ES-I3 (cell line): ENCODE measurements at regions not wholly inside any gene's neighbourhood (a gene's known extent, or its start where the extent isn't known, plus 50 kb on each side); places are given as distances from the start of the nearest gene placed in this dataset.
"Not testable (repeated sequence)": the region's sequence is repeated elsewhere in the genome, so short reads cannot be mapped to it uniquely, and the experiment has no call there.

Experiments
- H3K36me3 ChIP-seq: 2 replicates; pipeline ENCODE4 v1.6.1; 2013; ENCODE audit warnings: mild to moderate bottlenecking, low read length, control low read depth, moderate library complexity; ENCODE audit not compliant: insufficient read depth
- H3K4me1 ChIP-seq: 2 replicates; pipeline ENCODE4 v1.6.1; 2013; ENCODE audit warnings: mild to moderate bottlenecking, control low read depth, low read length; ENCODE audit not compliant: insufficient read depth
- H3K9ac ChIP-seq: 2 replicates; pipeline ENCODE4 v1.6.1; 2013; ENCODE audit warnings: low read depth, mild to moderate bottlenecking, low read length, moderate library complexity
- H3K9me3 ChIP-seq: 2 replicates; pipeline ENCODE4 v1.6.1; 2013; ENCODE audit warnings: mild to moderate bottlenecking, low read length, moderate library complexity; ENCODE audit not compliant: control insufficient read depth, insufficient read depth

DNA sequence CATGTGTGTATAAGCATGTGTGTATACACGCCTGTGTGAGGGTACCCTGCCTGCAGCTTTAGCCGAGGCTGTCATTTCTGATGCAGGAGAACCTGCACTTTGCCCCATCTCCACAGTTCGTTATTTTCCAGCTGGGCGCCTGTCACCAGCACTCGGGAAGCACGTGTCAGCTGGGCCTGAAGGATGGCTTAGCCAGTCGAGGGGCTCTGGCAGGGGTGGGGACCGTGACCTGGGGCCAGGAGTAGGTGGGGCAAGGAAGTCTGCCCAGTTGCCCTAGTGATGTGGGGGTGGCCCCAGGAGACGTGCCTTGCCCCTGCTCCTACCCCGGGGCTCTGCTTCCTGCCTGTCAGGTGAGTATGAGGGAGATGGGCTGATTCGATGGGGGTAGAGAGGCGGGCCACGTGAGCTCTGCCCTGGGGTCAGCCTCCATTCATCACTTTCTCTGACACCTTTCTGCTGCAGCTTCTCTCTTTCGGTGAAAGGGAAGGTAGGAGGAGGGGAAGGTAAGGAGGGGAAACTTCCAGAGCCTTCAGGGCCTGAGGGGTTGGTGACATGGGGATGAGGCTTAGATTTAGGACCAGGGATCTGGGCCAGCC is 130.6 kb upstream of the SKOR2 start:
- Histone ChIP-seq H3K36me3 (no peaks in the 10 kb centered on the region), H3K4me1 (no peaks in the 10 kb centered on the region), H3K9me3 (no peaks in the 10 kb centered on the region), H3K9ac (no peak overlapping the region)

DNA sequence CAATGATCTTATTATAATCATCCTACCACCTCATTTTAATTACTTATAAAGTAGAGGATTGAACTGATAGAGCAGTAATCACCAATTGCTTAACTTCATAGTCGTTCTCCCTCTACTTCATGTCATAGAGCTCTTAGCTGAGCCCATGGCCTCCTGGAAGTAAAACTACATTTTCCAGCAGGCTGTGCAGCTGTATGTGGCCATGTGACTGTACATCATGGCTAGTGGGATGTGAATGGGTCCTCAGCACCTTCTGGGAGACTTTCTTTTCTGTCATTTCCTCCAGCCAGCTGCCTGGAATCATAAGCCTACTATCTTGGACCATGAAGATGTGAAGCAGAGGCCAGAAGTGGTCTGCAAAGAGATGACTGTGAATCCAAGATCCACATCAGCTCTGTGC is 128.7 kb upstream of the SKOR2 start:
- Histone ChIP-seq H3K9ac (no peak overlapping the region), H3K4me1 (no peaks in the 10 kb centered on the region), H3K36me3 (no peaks in the 10 kb centered on the region), H3K9me3 (no peaks in the 10 kb centered on the region)

DNA sequence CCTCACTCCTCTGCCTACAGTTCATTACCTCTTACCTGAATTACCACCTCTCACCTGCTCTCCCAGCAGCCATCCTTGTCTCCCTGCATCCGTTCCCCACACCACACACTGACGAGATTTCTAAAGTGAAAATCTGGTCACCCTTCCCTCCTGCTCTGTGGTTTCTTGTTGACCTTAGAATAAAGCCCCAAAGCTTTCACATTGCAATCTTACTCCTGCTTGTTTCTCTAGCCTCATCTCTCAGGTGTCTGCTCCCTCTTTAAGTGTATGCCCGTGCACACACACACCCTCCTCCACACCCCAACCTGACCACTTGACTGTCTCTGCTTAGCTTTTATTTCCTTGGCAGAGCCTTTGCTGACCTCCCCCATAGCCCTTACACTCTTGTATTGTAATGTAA is 122.0 kb upstream of the SKOR2 start:
- H3K36me3 ChIP-seq, result no peaks in the 10 kb centered on the region
- H3K9ac ChIP-seq, result no peak overlapping the region
- H3K9me3 ChIP-seq, result no peaks in the 10 kb centered on the region; the same call in 1 of the 2 replicates
- no peaks in the 10 kb centered on the region for H3K4me1 ChIP-seq

DNA sequence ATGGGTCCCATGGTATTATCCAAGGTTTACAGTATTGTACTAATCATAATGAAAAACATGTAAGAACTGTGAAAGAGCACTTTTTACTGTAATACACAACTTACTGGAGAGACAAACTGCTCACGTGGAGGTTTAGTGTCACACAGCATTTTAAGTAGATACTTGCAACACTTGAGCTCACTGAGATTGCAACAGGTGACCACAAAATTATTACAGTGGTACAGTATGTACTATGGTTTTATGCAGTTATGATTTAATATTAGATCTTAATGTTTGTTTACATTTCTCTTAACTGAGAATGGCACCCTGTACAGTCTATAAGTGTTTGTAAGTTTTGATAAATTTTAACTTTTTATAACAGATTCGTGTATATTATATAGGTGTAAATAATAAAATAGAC is 118.6 kb upstream of the SKOR2 start:
- Histone ChIP-seq H3K36me3 (no peaks in the 10 kb centered on the region), H3K9me3 (no peaks in the 10 kb centered on the region; the same call in 1 of the 2 replicates), H3K4me1 (no peaks in the 10 kb centered on the region), H3K9ac (no peak overlapping the region)

DNA sequence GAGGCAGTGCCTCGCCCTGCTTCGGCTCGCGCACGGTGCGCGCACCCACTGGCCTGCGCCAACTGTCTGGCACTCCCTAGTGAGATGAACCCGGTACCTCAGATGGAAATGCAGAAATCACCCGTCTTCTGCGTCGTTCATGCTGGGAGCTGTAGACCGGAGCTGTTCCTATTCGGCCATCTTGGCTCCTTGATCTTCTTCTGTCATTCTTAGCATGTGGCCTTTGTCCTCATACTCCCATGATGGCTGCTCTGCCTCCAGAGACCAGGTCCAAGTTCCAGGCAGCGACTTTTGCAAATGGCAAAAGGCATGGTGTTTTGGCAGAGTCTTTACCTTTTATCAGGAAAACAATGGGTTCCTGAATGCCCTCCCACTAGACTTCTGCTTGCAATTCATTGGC is 102.6 kb upstream of the SKOR2 start:
- H3K9me3 ChIP-seq, H3K4me1 ChIP-seq, H3K9ac ChIP-seq, H3K36me3 ChIP-seq: not testable (repeated sequence)

DNA sequence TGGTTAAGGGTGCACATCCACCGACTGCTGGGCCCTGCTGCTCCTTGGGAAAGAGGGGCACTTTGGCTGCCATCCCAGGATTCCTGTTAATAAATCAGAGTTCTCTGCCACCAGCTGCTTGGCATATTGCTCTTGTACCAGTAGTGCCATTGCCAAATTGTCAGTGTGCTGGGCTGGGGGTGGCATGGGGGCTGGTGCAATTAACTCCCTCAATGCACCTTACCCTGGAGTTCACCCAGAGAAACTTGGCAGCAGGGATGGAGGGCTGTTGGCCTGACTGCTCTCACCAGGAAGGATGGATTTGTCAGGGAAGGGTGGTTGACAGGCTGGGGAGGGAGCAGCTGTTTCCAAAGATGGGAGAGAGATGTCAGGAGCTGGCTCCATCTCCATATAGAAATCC is 94.6 kb upstream of the SKOR2 start:
- Histone ChIP-seq H3K4me1 (no peaks in the 10 kb centered on the region), H3K9me3 (no peaks in the 10 kb centered on the region), H3K9ac (no peak overlapping the region), H3K36me3 (no peaks in the 10 kb centered on the region)

DNA sequence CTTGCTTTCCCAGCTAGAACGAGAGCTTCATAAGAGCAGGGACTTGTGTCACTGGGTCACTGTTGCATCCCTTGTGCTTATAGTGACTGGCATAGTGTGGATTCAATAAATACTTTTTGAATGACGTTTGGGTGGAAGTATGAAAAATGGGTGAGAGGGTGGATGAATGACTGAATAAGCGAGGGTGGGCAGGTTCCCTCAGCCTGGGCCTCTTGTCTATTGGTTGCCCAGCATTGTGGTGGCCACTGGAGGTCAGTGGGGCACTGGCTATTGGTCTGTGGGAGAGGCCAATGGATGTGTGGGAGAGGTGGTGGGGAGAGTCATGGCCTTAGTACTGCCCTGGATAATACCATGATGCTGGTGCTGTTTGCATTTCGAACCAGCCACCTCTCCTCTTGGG is 93.8 kb upstream of the SKOR2 start:
- Histone ChIP-seq H3K9me3 (no peaks in the 10 kb centered on the region), H3K36me3 (no peaks in the 10 kb centered on the region), H3K9ac (no peak overlapping the region), H3K4me1 (no peaks in the 10 kb centered on the region)

DNA sequence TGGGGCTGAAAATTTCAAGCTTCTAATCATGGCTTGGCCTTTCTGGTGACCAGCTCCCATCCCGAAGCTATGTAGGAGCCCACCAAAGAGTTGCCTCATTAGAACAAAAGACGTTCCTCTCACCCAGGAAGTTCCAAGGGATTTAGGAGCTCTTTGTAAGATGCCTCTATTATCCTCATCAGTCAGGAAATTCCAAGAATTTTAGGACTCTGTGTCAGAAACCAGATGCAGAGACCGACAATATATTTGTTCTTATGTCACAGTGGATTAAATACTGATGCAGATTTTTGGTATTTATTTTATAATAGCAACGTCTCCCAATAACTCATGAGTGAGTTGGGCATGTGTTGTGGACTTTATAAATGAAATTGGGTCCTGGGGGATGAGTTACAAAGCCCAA is 91.8 kb upstream of the SKOR2 start:
- no peaks in the 10 kb centered on the region for H3K36me3 ChIP-seq
- H3K9ac ChIP-seq, result no peak overlapping the region
- no peaks in the 10 kb centered on the region for H3K4me1 ChIP-seq
- no peaks in the 10 kb centered on the region for H3K9me3 ChIP-seq

DNA sequence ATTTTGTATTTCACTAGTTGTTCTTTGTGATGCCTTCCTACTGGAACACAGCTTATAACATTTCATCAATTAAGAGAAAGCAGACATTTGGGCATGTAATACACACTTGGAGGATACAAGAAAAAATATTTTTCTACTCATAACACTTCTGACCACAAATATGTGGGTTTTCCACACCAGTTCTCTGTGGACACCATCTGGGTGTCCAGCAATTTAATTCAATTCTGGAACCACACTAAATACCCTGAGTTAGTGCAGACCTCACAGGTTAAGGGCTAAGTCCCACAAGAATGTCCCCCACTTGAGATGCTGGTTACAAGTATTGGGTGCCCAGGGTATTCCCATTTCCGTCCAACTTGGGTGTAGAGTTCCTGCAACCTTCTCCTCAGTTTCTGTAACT is 91.1 kb upstream of the SKOR2 start:
- Histone ChIP-seq H3K4me1 (no peaks in the 10 kb centered on the region), H3K9ac (no peak overlapping the region), H3K36me3 (no peaks in the 10 kb centered on the region), H3K9me3 (no peaks in the 10 kb centered on the region)

DNA sequence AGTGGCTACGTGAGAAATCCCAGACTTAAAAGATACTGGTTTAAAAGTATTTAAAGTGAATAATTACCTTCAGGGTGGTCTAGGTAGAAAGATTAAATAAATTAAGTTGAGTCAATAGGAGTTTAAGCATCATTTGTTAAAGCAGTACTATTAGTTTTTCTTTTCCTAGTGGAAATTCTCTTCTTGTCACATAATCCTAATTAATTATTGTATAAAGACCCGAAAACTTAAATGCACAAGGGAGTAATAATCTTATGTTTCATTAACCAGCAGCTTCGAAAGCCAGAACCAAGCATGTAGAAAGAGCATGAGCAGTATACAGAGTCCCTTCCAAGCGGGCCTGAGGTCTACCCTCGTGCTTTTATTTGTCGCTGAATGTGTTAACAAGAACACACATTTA is 90.2 kb upstream of the SKOR2 start:
- H3K9ac ChIP-seq, result no peak overlapping the region
- H3K36me3 ChIP-seq, result no peaks in the 10 kb centered on the region
- no peaks in the 10 kb centered on the region for H3K9me3 ChIP-seq
- no peaks in the 10 kb centered on the region for H3K4me1 ChIP-seq

DNA sequence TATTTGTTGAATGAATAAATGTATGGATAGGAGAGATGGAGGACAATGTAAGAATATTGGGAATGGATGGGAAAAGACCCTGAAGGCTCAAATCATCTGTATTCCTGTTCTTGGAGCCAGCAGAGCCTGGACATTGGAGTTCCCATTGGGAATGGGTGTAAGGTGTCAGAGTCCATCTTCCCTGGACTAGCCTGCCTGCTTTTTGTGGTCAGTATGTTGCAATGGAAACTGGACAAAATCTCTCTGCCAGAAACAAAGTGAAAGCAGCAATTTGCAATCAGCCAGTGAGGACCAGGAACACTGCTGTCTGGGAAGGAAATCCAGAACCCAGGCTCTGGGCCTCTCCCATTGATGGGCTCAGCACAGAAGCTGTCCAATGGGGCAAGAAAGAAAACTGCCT is 83.5 kb upstream of the SKOR2 start:
- H3K9me3 ChIP-seq, result no peaks in the 10 kb centered on the region
- no peaks in the 10 kb centered on the region for H3K36me3 ChIP-seq
- H3K4me1 ChIP-seq, result no peaks in the 10 kb centered on the region
- no peak overlapping the region for H3K9ac ChIP-seq

DNA sequence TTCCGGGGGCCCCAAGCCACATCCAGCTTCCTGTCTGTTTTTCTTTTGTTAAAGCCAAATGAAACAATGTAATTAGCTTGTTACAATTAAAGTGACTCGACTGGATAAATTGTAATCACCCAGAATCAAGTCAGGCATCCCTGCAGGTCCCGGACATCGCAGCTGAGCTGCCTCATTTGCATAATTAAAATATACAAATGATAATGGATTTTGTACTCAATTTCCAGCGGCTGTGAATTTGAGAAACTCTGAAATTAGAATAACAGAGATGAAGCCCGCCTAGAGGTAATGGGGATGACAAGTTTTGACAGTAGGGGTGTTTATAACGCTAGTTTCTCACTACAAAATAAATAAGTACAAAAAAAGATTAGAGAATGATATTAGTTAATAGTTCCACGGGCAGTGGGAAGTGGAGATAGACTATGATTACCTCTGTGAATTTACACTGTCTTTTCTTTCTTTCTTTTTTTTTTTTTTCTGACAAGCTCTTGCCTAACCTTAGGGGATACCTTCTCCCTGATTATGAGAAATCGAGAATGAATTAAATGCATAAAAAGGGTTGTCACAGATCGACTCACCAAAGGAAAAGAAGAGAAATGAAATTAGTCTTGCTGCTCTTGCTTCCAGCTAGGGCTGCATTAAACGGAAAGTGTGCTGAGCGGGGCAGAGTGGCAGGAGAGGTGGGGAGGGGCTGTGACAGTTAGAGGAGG is 82.6 kb upstream of the SKOR2 start:
- Histone ChIP-seq H3K4me1 (no peaks in the 10 kb centered on the region), H3K36me3 (no peaks in the 10 kb centered on the region), H3K9ac (no peak overlapping the region), H3K9me3 (no peaks in the 10 kb centered on the region)

DNA sequence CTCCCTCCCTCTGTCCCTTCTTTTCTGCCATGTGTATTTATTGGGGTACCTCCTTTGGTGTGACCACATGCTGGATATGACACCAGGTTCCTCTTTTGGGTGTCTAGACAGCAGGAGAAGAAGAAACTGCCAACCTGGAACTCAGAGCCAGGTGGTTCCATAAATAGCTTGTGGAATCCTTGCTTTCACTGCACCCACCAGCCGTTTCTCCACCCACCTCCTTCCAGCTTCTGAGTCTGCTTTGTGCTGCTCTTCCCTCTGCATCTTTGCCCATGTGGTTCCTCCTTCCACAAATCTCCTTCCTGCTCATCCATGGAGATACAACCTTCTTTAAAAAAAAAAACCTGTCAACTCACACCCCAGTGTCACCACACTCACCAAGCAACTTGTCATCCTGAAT is 80.2 kb upstream of the SKOR2 start:
- Histone ChIP-seq H3K36me3 (no peaks in the 10 kb centered on the region), H3K9me3 (no peaks in the 10 kb centered on the region), H3K4me1 (no peaks in the 10 kb centered on the region), H3K9ac (no peak overlapping the region)

DNA sequence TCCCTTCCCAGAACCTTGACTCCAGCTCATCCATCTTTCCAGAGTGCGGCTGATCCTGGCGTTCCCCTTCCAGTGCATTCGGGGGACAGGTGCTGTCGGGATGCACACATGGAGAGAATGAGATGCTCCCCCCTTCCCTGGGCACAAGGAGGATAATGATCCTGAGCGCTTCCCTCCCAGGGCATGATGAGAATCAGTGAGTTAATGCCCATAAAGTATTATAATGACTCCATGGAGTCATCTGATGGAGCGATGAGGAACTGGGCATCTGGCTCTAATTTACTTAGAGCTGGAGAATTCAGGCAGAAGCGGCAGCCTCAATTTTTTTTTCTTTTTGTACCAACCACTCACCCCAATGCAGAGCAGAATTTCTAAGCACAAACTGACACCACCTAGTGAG is 79.6 kb upstream of the SKOR2 start:
- Histone ChIP-seq H3K36me3 (no peaks in the 10 kb centered on the region), H3K4me1 (no peaks in the 10 kb centered on the region), H3K9me3 (no peaks in the 10 kb centered on the region)

DNA sequence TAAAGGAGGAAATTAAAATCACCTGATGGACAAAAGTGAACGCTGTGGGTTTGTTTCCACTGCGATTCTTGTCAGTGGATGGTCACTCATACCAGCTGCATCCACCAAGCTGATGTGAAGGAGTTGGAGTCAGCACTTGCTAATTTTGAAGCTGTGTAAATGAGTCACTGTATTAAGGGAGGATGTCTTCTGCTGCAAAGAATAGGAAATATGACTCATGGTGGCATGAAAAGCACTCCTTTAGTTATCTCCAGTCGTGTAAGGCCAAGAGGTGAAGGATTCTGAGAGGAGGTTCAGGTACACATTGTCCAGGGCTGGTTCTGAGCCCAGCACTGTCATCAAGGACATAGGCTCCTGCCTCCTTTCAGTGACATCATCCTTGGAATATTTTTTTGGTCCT is 71.7 kb upstream of the SKOR2 start:
- no peaks in the 10 kb centered on the region for H3K36me3 ChIP-seq
- no peaks in the 10 kb centered on the region for H3K9me3 ChIP-seq
- no peaks in the 10 kb centered on the region for H3K4me1 ChIP-seq
- H3K9ac ChIP-seq, result no peak overlapping the region

More for the DNA sequence above, 79.6 kb upstream of the SKOR2 start:
- no peak overlapping the region for H3K9ac ChIP-seq
